Activated CD8-positive, alpha-beta T cell treated with anti-CD3 and anti-CD28 coated beads, Interleukin-2, amount 10 ng/mL, durations not matched to agents 7 days and 5 days (primary cell): ENCODE measurements at regions not wholly inside any gene's neighbourhood (a gene's known extent, or its start where the extent isn't known, plus 50 kb on each side); places are given as distances from the start of the nearest gene placed in this dataset.

Experiments used
- ATAC-seq: fragments of 150-1000 bp; cut with Tn5 transposase; one replicate; pipeline ENCODE4 v1.10.0; 2021; ENCODE audit warnings: moderate library complexity
- CTCF ChIA-PET: fragments of 350-600 bp; sonication (Branson Sonifier 250); formaldehyde crosslinking; loops from one replicate; lab custom pipeline; 2021; ENCODE audit warnings: antibody characterized with exemption; lab: Charles Lee
- POLR2A ChIA-PET: fragments of 350-600 bp; sonication (Branson Sonifier 250); formaldehyde crosslinking; loops from one replicate; lab custom pipeline; 2021; ENCODE audit warnings: antibody characterized with exemption; lab: Charles Lee
- DNase-seq: peaks from one replicate; pipeline ENCODE4 v3.0.0-alpha.2; 2020
- H3K27ac Mint-ChIP-seq: one replicate; pipeline ENCODE4 v1.8.0; 2021; ENCODE audit warnings: mild to moderate bottlenecking, mixed read lengths
- H3K27me3 Mint-ChIP-seq: one replicate; pipeline ENCODE4 v1.8.0; 2021; ENCODE audit warnings: low read depth, mixed read lengths
- H3K36me3 Mint-ChIP-seq: one replicate; pipeline ENCODE4 v1.8.0; 2021; ENCODE audit warnings: low read depth, mixed read lengths
- H3K4me1 Mint-ChIP-seq: one replicate; pipeline ENCODE4 v1.8.0; 2021; ENCODE audit warnings: low read depth, mixed read lengths
- H3K4me3 Mint-ChIP-seq: one replicate; pipeline ENCODE4 v1.8.0; 2021; ENCODE audit warnings: mild to moderate bottlenecking, mixed read lengths
- H3K9me3 Mint-ChIP-seq: one replicate; pipeline ENCODE4 v1.8.0; 2022; ENCODE audit warnings: mixed read lengths; ENCODE audit not compliant: insufficient read depth

- CTCF ChIA-PET: no interaction called here
- POLR2A ChIA-PET: no interaction called here
- ATAC-seq: no peak
- DNase-seq: no peak
- Mint-ChIP-seq H3K4me1 (no peaks in the 10 kb centered on the region), H3K36me3 (no peaks in the 10 kb centered on the region), H3K4me3 (no peak overlapping the region), H3K27ac (no peak overlapping the region), H3K9me3 (peaks cover 4% of the 10 kb centered on the region), H3K27me3 (no peaks in the 10 kb centered on the region)
Measured at GRCh38 chr2:194603429-194603828, 1053.6 kb upstream of the SLC39A10 start.

GRCh38 chr2:194602750-194603149, 1054.3 kb upstream of the SLC39A10 start:
- peaks cover 4% of the 10 kb centered on the region for H3K9me3 Mint-ChIP-seq
- ATAC-seq (no peak), DNase-seq (no peak)
- H3K36me3 Mint-ChIP-seq: no peaks in the 10 kb centered on the region
- ChIA-PET CTCF (no interaction called here), POLR2A (no interaction called here)
- no peak overlapping the region for H3K4me3 Mint-ChIP-seq
- no peaks in the 10 kb centered on the region for H3K27me3 Mint-ChIP-seq
- no peaks in the 10 kb centered on the region for H3K4me1 Mint-ChIP-seq
- H3K27ac Mint-ChIP-seq: no peak overlapping the region

DNA sequence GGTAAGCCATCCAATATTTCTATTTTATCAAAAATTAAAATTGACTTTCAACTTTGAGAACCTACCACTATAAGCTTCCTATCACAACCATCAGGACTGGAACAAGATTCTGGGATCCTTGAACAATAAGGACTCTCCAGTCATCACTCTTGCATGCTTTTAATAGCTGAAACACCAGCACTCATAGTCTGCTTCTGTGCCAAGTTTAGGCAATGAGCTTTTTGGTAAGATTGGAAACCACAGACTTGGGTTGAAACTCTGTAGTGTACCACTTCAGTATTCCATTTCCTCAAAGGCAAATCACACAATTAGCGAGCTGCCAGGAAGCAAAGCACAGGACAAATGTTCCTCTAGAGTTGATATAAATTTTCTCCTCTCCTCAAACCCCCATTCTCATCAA, 1065.8 kb upstream of the SLC39A10 start:
- Mint-ChIP-seq H3K9me3 (no peaks in the 10 kb centered on the region), H3K27ac (no peak overlapping the region), H3K36me3 (no peaks in the 10 kb centered on the region), H3K4me3 (no peak overlapping the region), H3K4me1 (no peaks in the 10 kb centered on the region), H3K27me3 (no peaks in the 10 kb centered on the region)
- POLR2A ChIA-PET: no interaction called here
- CTCF ChIA-PET: no interaction called here
- no peak for DNase-seq
- ATAC-seq: no peak

- no peaks in the 10 kb centered on the region for H3K27me3 Mint-ChIP-seq
- no peak overlapping the region for H3K27ac Mint-ChIP-seq
- POLR2A ChIA-PET: no interaction called here
- no peaks in the 10 kb centered on the region for H3K9me3 Mint-ChIP-seq
- CTCF ChIA-PET: no interaction called here
- H3K4me3 Mint-ChIP-seq: no peak overlapping the region
- DNase-seq (no peak), ATAC-seq (no peak)
- H3K4me1 Mint-ChIP-seq: no peaks in the 10 kb centered on the region
- no peaks in the 10 kb centered on the region for H3K36me3 Mint-ChIP-seq
Measured at GRCh38 chr2:194587739-194588270, 1069.2 kb upstream of the SLC39A10 start.

DNA sequence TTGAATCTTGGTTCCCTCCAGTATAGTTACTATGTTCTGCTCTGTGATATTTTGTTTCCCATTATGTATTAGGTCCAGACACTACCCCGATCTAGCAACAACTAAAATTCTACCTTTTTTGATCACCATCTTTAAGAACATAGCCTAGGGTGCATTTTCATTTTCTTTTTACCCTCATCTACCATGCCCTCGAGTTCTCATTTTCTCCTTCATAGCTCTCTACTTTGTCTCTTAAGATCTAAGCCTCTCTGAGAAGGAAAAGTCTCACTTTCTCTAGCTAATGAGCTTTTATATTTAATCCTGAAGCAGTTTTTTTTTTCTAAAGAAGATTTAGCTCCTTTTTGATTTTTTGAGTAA, 1089.4 kb upstream of the SLC39A10 start:
- Mint-ChIP-seq H3K27ac (no peak overlapping the region), H3K9me3 (no peaks in the 10 kb centered on the region), H3K27me3 (no peaks in the 10 kb centered on the region), H3K4me1 (no peaks in the 10 kb centered on the region), H3K4me3 (no peak overlapping the region), H3K36me3 (no peaks in the 10 kb centered on the region)
- no peak for ATAC-seq
- CTCF ChIA-PET: no interaction called here
- no peak for DNase-seq
- POLR2A ChIA-PET: no interaction called here

DNA sequence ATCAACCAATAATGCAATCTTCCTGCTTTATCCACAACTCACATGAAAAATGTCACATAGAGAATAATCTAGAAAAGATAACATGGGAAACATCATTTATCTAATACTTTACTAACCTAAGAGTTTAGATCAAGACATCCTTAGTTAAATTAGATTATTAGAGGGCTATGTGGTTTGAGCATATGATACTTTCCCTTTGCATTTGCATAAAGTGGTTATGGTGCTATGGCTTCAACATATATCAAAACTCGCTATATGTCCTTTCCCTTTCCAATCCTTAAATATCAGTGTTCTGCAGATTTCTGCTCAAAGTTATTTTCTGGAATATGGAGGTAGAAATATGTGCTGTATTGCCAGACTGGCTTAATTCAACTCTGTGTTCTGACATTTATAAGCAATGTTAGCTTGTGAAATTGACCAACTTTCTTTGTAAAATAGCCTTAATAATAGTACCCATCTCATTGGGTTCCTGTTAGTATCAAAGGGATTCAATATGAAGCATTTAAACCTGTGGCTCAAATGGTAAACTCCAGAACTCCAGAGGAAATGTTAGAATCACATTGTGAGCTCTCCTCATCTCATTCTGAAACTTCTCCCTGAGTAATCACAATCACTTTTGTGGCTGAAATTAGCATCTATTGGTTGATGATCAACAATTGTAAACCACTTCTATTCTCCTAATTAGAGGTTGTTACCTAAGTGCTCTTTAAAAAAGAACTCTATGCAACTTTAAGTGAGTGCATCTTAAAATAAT, 1089.9 kb upstream of the SLC39A10 start:
- no peaks in the 10 kb centered on the region for H3K36me3 Mint-ChIP-seq
- ATAC-seq: no peak
- ChIA-PET POLR2A (no interaction called here), CTCF (no interaction called here)
- no peak overlapping the region for H3K4me3 Mint-ChIP-seq
- no peak for DNase-seq
- H3K9me3 Mint-ChIP-seq: no peaks in the 10 kb centered on the region
- no peaks in the 10 kb centered on the region for H3K4me1 Mint-ChIP-seq
- H3K27ac Mint-ChIP-seq: no peak overlapping the region
- no peaks in the 10 kb centered on the region for H3K27me3 Mint-ChIP-seq

DNA sequence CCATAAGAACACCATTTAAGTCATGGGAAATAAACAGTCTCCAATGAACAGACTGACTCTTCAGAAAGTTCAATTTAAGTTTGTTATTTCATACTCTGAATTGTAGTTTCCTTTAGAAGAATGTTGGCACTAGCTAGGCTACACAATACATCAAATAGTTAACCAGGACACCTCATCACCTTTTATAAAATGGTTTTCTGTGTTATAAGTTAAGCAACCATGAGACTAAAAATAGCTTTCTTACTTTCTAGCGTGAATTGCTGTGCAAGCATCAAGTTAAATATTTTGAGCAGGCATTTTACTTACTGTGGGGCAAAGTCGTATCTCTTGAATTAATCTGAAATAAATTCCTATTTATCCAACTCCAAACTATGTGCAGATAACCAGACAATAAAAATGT, 1092.6 kb upstream of the SLC39A10 start:
- ATAC-seq (no peak), DNase-seq (no peak)
- POLR2A ChIA-PET: no interaction called here
- Mint-ChIP-seq H3K9me3 (no peaks in the 10 kb centered on the region), H3K4me1 (no peaks in the 10 kb centered on the region), H3K4me3 (no peak overlapping the region), H3K27me3 (no peaks in the 10 kb centered on the region), H3K27ac (no peak overlapping the region), H3K36me3 (no peaks in the 10 kb centered on the region)
- CTCF ChIA-PET: no interaction called here

DNA sequence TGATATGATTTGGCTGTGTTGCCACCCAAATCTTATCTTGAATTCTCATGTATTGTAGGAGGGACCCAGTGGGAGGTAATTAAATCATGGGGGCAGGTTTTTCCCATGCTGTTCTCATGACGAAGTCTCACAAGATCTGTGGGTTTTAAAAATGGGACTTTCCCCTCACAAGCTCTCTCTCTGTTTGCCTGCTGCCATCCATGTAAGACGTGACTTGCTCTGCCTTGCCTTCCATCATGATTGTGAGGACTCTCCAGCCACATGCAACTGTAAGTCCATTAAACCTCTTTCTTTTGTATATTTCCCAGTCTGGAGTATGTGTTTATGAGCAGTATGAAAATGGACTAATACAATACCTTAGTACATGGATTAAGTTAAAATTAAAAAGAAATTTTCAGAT, 1094.7 kb upstream of the SLC39A10 start:
- POLR2A ChIA-PET: no interaction called here
- Mint-ChIP-seq H3K27ac (no peak overlapping the region), H3K4me3 (no peak overlapping the region), H3K9me3 (no peaks in the 10 kb centered on the region), H3K4me1 (no peaks in the 10 kb centered on the region), H3K36me3 (no peaks in the 10 kb centered on the region), H3K27me3 (no peaks in the 10 kb centered on the region)
- ATAC-seq (no peak), DNase-seq (no peak)
- CTCF ChIA-PET: no interaction called here

DNA sequence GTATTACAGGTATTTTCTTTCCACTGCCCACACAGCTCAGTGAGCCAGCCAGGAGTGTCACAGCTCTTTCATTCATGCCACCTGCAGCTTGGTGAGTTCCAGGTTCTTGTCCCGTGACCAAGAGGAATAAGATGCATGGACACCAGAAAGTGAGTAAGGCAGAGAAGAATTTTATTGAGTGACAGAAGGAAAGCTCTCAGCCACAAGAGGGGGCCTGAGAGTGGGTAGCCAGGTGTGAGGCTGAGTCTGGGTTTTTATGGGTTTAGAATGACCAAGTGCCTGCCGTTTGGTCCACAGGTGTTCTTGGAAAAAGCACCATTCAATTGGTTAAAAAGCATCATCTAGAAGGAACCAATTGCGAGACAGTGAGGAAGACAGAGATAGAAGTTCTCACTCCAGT, 1097.1 kb upstream of the SLC39A10 start:
- ChIA-PET POLR2A (no interaction called here), CTCF (no interaction called here)
- Mint-ChIP-seq H3K27ac (no peak overlapping the region), H3K9me3 (no peaks in the 10 kb centered on the region), H3K4me1 (no peaks in the 10 kb centered on the region), H3K36me3 (no peaks in the 10 kb centered on the region), H3K4me3 (no peak overlapping the region), H3K27me3 (no peaks in the 10 kb centered on the region)
- no peak for DNase-seq
- ATAC-seq: no peak

DNA sequence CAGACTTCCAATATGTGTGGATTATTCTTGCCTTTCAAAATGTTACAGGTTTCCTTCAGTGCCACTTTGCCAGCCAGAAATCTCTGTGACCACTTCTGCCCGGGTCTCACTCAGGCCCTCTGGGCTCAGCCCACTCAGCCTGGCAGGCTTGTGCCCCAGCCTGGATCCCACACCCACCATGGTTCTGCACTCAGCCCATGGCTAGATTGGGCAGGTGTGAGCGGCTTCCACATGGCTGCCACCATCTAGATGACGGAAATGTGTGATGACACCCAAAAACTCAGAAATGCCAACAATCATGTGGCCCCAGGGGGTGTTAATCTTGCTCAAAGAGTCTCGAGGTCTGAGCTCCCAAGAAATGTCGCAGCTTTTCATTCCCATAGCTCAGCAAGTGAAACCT, 1097.5 kb upstream of the SLC39A10 start:
- Mint-ChIP-seq H3K36me3 (no peaks in the 10 kb centered on the region), H3K27ac (no peak overlapping the region), H3K27me3 (no peaks in the 10 kb centered on the region), H3K9me3 (no peaks in the 10 kb centered on the region), H3K4me1 (no peaks in the 10 kb centered on the region), H3K4me3 (no peak overlapping the region)
- no peak for DNase-seq
- ATAC-seq: no peak
- ChIA-PET POLR2A (no interaction called here), CTCF (no interaction called here)

DNA sequence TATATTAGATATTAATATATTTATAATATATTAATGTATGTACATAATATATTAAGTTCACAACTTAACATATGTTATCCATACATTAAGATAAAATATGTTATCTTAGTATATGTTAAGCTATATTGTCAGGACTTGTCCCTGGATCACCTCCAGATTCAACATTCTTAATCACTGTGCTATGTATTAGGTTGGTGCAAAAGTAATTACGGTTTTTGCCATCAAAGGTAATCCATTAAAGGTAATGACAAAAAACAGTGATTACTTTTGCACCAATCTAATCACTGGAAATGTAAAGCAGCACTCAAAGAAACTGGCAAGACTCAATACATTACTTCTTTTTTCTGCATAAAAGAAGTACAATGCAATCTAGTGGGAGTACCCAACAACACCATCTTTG, 1099.0 kb upstream of the SLC39A10 start:
- no peak overlapping the region for H3K4me3 Mint-ChIP-seq
- no peaks in the 10 kb centered on the region for H3K36me3 Mint-ChIP-seq
- DNase-seq (no peak), ATAC-seq (no peak)
- no peaks in the 10 kb centered on the region for H3K27me3 Mint-ChIP-seq
- no peak overlapping the region for H3K27ac Mint-ChIP-seq
- CTCF ChIA-PET: no interaction called here
- H3K9me3 Mint-ChIP-seq: no peaks in the 10 kb centered on the region
- no peaks in the 10 kb centered on the region for H3K4me1 Mint-ChIP-seq
- POLR2A ChIA-PET: no interaction called here

DNA sequence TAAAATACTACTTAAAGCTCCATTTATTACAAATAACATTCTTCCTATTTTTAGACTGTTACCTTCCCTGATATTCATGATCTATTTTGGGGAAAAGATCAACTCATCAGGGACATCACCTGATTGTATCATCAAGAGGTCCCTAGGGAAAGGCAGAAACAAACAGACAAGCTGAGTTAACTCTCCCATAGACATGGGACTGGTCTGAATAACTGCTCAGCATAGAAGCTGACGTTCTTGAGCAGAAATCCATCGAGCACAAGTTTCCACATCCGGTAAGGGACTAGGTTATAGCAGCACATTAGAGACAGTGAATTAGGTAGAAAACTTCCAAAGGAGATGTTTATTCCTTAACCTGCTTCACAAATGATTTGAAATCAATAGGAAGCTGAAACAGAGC, 1100.4 kb upstream of the SLC39A10 start:
- Mint-ChIP-seq H3K27me3 (no peaks in the 10 kb centered on the region), H3K27ac (no peak overlapping the region), H3K4me3 (no peak overlapping the region), H3K36me3 (no peaks in the 10 kb centered on the region), H3K9me3 (no peaks in the 10 kb centered on the region), H3K4me1 (no peaks in the 10 kb centered on the region)
- ChIA-PET CTCF (no interaction called here), POLR2A (no interaction called here)
- ATAC-seq (no peak), DNase-seq (no peak)

GRCh38 chr2:194553980-194554379, 1103.0 kb upstream of the SLC39A10 start:
- Mint-ChIP-seq H3K4me1 (no peaks in the 10 kb centered on the region), H3K9me3 (no peaks in the 10 kb centered on the region), H3K27ac (no peak overlapping the region), H3K36me3 (no peaks in the 10 kb centered on the region), H3K27me3 (no peaks in the 10 kb centered on the region), H3K4me3 (no peak overlapping the region)
- POLR2A ChIA-PET: no interaction called here
- no peak for ATAC-seq
- DNase-seq: no peak
- CTCF ChIA-PET: no interaction called here
